ENCODE measurements at regions not wholly inside any gene's neighbourhood (a gene's known extent, or its start where the extent isn't known, plus 50 kb on each side); places are given as distances from the start of the nearest gene placed in this dataset.

- H3K27ac ChIP-seq (ENCODE audit: insufficient read depth, low read length, poor library complexity, severe bottlenecking), result no peak overlapping the region
- no peak overlapping the region for H3K4me3 Mint-ChIP-seq
- DNase-seq (no peak), ATAC-seq (ENCODE audit: low read depth in 2 of 2) (no peak)
- H3K36me3 ChIP-seq (ENCODE audit: control insufficient read depth, insufficient read depth, low read length), result no peaks in the 10 kb centered on the region
- H3K4me3 ChIP-seq (ENCODE audit: low read depth, low read length), result no peak overlapping the region
- no peaks in the 10 kb centered on the region for H3K27me3 ChIP-seq (ENCODE audit: control insufficient read depth, insufficient read depth, low read length)
- peaks cover 0 to 4% (median 2%) of the 10 kb centered on the region in 7 donors for H3K9me3 Mint-ChIP-seq
- H3K9me3 ChIP-seq (ENCODE audit: control insufficient read depth in 2 of 2, low read length in 2 of 2), result peaks cover 0 to 1% of the 10 kb centered on the region in 2 experiments
- H3K27ac Mint-ChIP-seq, result no peak overlapping the region
- H3K4me1 ChIP-seq (ENCODE audit: control insufficient read depth, insufficient read depth, low read length, poor library complexity, severe bottlenecking), result no peaks in the 10 kb centered on the region
- H3K4me1 Mint-ChIP-seq, result no peaks in the 10 kb centered on the region
- no peaks in the 10 kb centered on the region for H3K36me3 Mint-ChIP-seq
- no peaks in the 10 kb centered on the region for H3K27me3 Mint-ChIP-seq
Measured at GRCh38 chr2:129144082-129144791, 825.6 kb upstream of the HS6ST1 start.

- H3K36me3 Mint-ChIP-seq, result no peaks in the 10 kb centered on the region
- ATAC-seq (ENCODE audit: low read depth in 2 of 2) (no peak), DNase-seq (no peak)
- Histone ChIP-seq H3K27ac (ENCODE audit: insufficient read depth, low read length, poor library complexity, severe bottlenecking) (no peak overlapping the region), H3K36me3 (ENCODE audit: control insufficient read depth, insufficient read depth, low read length) (no peaks in the 10 kb centered on the region), H3K27me3 (ENCODE audit: control insufficient read depth, insufficient read depth, low read length) (no peaks in the 10 kb centered on the region), H3K9me3 (ENCODE audit: control insufficient read depth in 2 of 2, low read length in 2 of 2) (peaks cover 0 to 3% of the 10 kb centered on the region in 2 experiments), H3K4me3 (ENCODE audit: low read depth, low read length) (no peak overlapping the region), H3K4me1 (ENCODE audit: control insufficient read depth, insufficient read depth, low read length, poor library complexity, severe bottlenecking) (no peaks in the 10 kb centered on the region)
- no peak overlapping the region for H3K4me3 Mint-ChIP-seq
- no peaks in the 10 kb centered on the region for H3K4me1 Mint-ChIP-seq
- H3K9me3 Mint-ChIP-seq, result peaks cover 0 to 11% (median 8%) of the 10 kb centered on the region in 7 donors
- peaks cover 6% of the 10 kb centered on the region for H3K27me3 Mint-ChIP-seq
- no peak overlapping the region for H3K27ac Mint-ChIP-seq
Measured at GRCh38 chr2:129152514-129152913, 827.0 kb upstream of the RAB6C start.

- no peak for ATAC-seq (ENCODE audit: low read depth in 2 of 2)
- H3K4me3 Mint-ChIP-seq, result no peak overlapping the region
- H3K9me3 ChIP-seq (ENCODE audit: control insufficient read depth in 2 of 2, low read length in 2 of 2), result no peaks in the 10 kb centered on the region
- no peaks in the 10 kb centered on the region for H3K27me3 ChIP-seq (ENCODE audit: control insufficient read depth, insufficient read depth, low read length)
- peak overlapping the region in 1 of 3 donors; percentile 7 for H3K27ac Mint-ChIP-seq
- no peak overlapping the region for H3K4me3 ChIP-seq (ENCODE audit: low read depth, low read length)
- H3K4me1 Mint-ChIP-seq, result no peaks in the 10 kb centered on the region
- peaks cover 0 to 7% (median 0%) of the 10 kb centered on the region in 7 donors for H3K9me3 Mint-ChIP-seq
- no peaks in the 10 kb centered on the region for H3K36me3 Mint-ChIP-seq
- no peaks in the 10 kb centered on the region for H3K27me3 Mint-ChIP-seq
- no peaks in the 10 kb centered on the region for H3K36me3 ChIP-seq (ENCODE audit: control insufficient read depth, insufficient read depth, low read length)
- no peak overlapping the region for H3K27ac ChIP-seq (ENCODE audit: insufficient read depth, low read length, poor library complexity, severe bottlenecking)
- no peak for DNase-seq
- no peaks in the 10 kb centered on the region for H3K4me1 ChIP-seq (ENCODE audit: control insufficient read depth, insufficient read depth, low read length, poor library complexity, severe bottlenecking)
Measured at GRCh38 chr2:129160879-129161278, 818.6 kb upstream of the RAB6C start.

- H3K4me3 Mint-ChIP-seq, result no peak overlapping the region
- no peaks in the 10 kb centered on the region for H3K36me3 Mint-ChIP-seq
- no peak for ATAC-seq (ENCODE audit: low read depth in 2 of 2)
- no peak overlapping the region for H3K27ac ChIP-seq (ENCODE audit: insufficient read depth, low read length, poor library complexity, severe bottlenecking)
- no peak for DNase-seq
- H3K27ac Mint-ChIP-seq, result no peak overlapping the region
- H3K9me3 ChIP-seq (ENCODE audit: control insufficient read depth in 2 of 2, low read length in 2 of 2), result no peaks in the 10 kb centered on the region
- H3K4me3 ChIP-seq (ENCODE audit: low read depth, low read length), result no peak overlapping the region
- no peaks in the 10 kb centered on the region for H3K27me3 Mint-ChIP-seq
- H3K4me1 Mint-ChIP-seq, result no peaks in the 10 kb centered on the region
- H3K27me3 ChIP-seq (ENCODE audit: control insufficient read depth, insufficient read depth, low read length), result no peaks in the 10 kb centered on the region
- peaks cover 0 to 4% (median 1%) of the 10 kb centered on the region in 7 donors for H3K9me3 Mint-ChIP-seq
- H3K4me1 ChIP-seq (ENCODE audit: control insufficient read depth, insufficient read depth, low read length, poor library complexity, severe bottlenecking), result no peaks in the 10 kb centered on the region
- H3K36me3 ChIP-seq (ENCODE audit: control insufficient read depth, insufficient read depth, low read length), result no peaks in the 10 kb centered on the region
Measured at GRCh38 chr2:129164220-129164949, 815.1 kb upstream of the RAB6C start.

- Mint-ChIP-seq H3K4me3 (no peak overlapping the region), H3K27ac (no peak overlapping the region), H3K36me3 (no peaks in the 10 kb centered on the region), H3K27me3 (no peaks in the 10 kb centered on the region), H3K9me3 (peaks cover 0 to 4% (median 1%) of the 10 kb centered on the region in 7 donors), H3K4me1 (no peaks in the 10 kb centered on the region)
- no peak for ATAC-seq (ENCODE audit: low read depth in 2 of 2)
- Histone ChIP-seq H3K9me3 (ENCODE audit: control insufficient read depth in 2 of 2, low read length in 2 of 2) (no peaks in the 10 kb centered on the region), H3K4me3 (ENCODE audit: low read depth, low read length) (no peak overlapping the region), H3K36me3 (ENCODE audit: control insufficient read depth, insufficient read depth, low read length) (no peaks in the 10 kb centered on the region), H3K27me3 (ENCODE audit: control insufficient read depth, insufficient read depth, low read length) (no peaks in the 10 kb centered on the region), H3K4me1 (ENCODE audit: control insufficient read depth, insufficient read depth, low read length, poor library complexity, severe bottlenecking) (no peaks in the 10 kb centered on the region), H3K27ac (ENCODE audit: insufficient read depth, low read length, poor library complexity, severe bottlenecking) (no peak overlapping the region)
- DNase-seq, result no peak
Measured at GRCh38 chr2:129165006-129165405, 814.5 kb upstream of the RAB6C start.

- Histone ChIP-seq H3K4me3 (ENCODE audit: low read depth, low read length) (no peak overlapping the region), H3K27ac (ENCODE audit: insufficient read depth, low read length, poor library complexity, severe bottlenecking) (no peak overlapping the region), H3K4me1 (ENCODE audit: control insufficient read depth, insufficient read depth, low read length, poor library complexity, severe bottlenecking) (no peaks in the 10 kb centered on the region), H3K27me3 (ENCODE audit: control insufficient read depth, insufficient read depth, low read length) (no peaks in the 10 kb centered on the region), H3K36me3 (ENCODE audit: control insufficient read depth, insufficient read depth, low read length) (no peaks in the 10 kb centered on the region), H3K9me3 (ENCODE audit: control insufficient read depth in 2 of 2, low read length in 2 of 2) (no peaks in the 10 kb centered on the region)
- DNase-seq (no peak), ATAC-seq (ENCODE audit: low read depth in 2 of 2) (no peak)
- no peak overlapping the region for H3K27ac Mint-ChIP-seq
- no peaks in the 10 kb centered on the region for H3K36me3 Mint-ChIP-seq
- no peak overlapping the region for H3K4me3 Mint-ChIP-seq
- H3K9me3 Mint-ChIP-seq, result peaks cover 0 to 2% (median 0%) of the 10 kb centered on the region in 7 donors
- H3K4me1 Mint-ChIP-seq, result no peaks in the 10 kb centered on the region
- H3K27me3 Mint-ChIP-seq, result no peaks in the 10 kb centered on the region
Measured at GRCh38 chr2:129167456-129167855, 812.0 kb upstream of the RAB6C start.

- Mint-ChIP-seq H3K27me3 (no peaks in the 10 kb centered on the region), H3K9me3 (peaks cover 0 to 2% (median 1%) of the 10 kb centered on the region in 7 donors), H3K36me3 (no peaks in the 10 kb centered on the region), H3K4me3 (no peak overlapping the region), H3K4me1 (no peaks in the 10 kb centered on the region), H3K27ac (no peak overlapping the region)
- Histone ChIP-seq H3K4me3 (ENCODE audit: low read depth, low read length) (no peak overlapping the region), H3K4me1 (ENCODE audit: control insufficient read depth, insufficient read depth, low read length, poor library complexity, severe bottlenecking) (no peaks in the 10 kb centered on the region), H3K36me3 (ENCODE audit: control insufficient read depth, insufficient read depth, low read length) (no peaks in the 10 kb centered on the region), H3K9me3 (ENCODE audit: control insufficient read depth in 2 of 2, low read length in 2 of 2) (no peaks in the 10 kb centered on the region), H3K27ac (ENCODE audit: insufficient read depth, low read length, poor library complexity, severe bottlenecking) (no peak overlapping the region), H3K27me3 (ENCODE audit: control insufficient read depth, insufficient read depth, low read length) (no peaks in the 10 kb centered on the region)
- ATAC-seq (ENCODE audit: low read depth in 2 of 2) (no peak), DNase-seq (no peak)
Measured at GRCh38 chr2:129170570-129170969, 808.9 kb upstream of the RAB6C start.

- ATAC-seq (ENCODE audit: low read depth in 2 of 2), result no peak
- no peak overlapping the region for H3K4me3 Mint-ChIP-seq
- Histone ChIP-seq H3K27me3 (ENCODE audit: control insufficient read depth, insufficient read depth, low read length) (no peaks in the 10 kb centered on the region), H3K27ac (ENCODE audit: insufficient read depth, low read length, poor library complexity, severe bottlenecking) (no peak overlapping the region), H3K4me1 (ENCODE audit: control insufficient read depth, insufficient read depth, low read length, poor library complexity, severe bottlenecking) (no peaks in the 10 kb centered on the region), H3K4me3 (ENCODE audit: low read depth, low read length) (no peak overlapping the region), H3K9me3 (ENCODE audit: control insufficient read depth in 2 of 2, low read length in 2 of 2) (no peaks in the 10 kb centered on the region), H3K36me3 (ENCODE audit: control insufficient read depth, insufficient read depth, low read length) (no peaks in the 10 kb centered on the region)
- no peak overlapping the region for H3K27ac Mint-ChIP-seq
- no peak for DNase-seq
- no peaks in the 10 kb centered on the region for H3K36me3 Mint-ChIP-seq
- H3K9me3 Mint-ChIP-seq, result peaks cover 0 to 5% (median 0%) of the 10 kb centered on the region in 7 donors
- no peaks in the 10 kb centered on the region for H3K27me3 Mint-ChIP-seq
- H3K4me1 Mint-ChIP-seq, result no peaks in the 10 kb centered on the region
Measured at GRCh38 chr2:129174143-129174542, 805.3 kb upstream of the RAB6C start.

All from CD4-positive, CD25-positive, alpha-beta regulatory T cell (primary cell).